NT2/D1 (cell line): ENCODE measurements at regions not wholly inside any gene's neighbourhood (a gene's known extent, or its start where the extent isn't known, plus 50 kb on each side); places are given as distances from the start of the nearest gene placed in this dataset.

Experiments used
- DNase-seq: peaks from one replicate; pipeline ENCODE4 v3.0.0-alpha.2; 2011; ENCODE audit warnings: low read depth, low spot score
- H3K27me3 ChIP-seq: 2 replicates; pipeline ENCODE4 v1.6.0; 2011; ENCODE audit warnings: mild to moderate bottlenecking; ENCODE audit not compliant: insufficient read length, insufficient read depth
- H3K36me3 ChIP-seq: 2 replicates; pipeline ENCODE4 v1.6.1; 2011; ENCODE audit warnings: mild to moderate bottlenecking, low read length, mixed read lengths; ENCODE audit not compliant: insufficient read depth, insufficient read length
- H3K4me1 ChIP-seq: 2 replicates; pipeline ENCODE4 v1.5.1; 2011; ENCODE audit not compliant: insufficient read depth, insufficient read length
- H3K4me3 ChIP-seq: 2 replicates; pipeline ENCODE4 v1.5.1; 2011; ENCODE audit warnings: low read depth; ENCODE audit not compliant: insufficient read length
- H3K9ac ChIP-seq: 2 replicates; pipeline ENCODE4 v1.6.0; 2011; ENCODE audit warnings: low read depth; ENCODE audit not compliant: insufficient read length
- H3K9me3 ChIP-seq: 2 replicates; pipeline ENCODE4 v1.5.1; 2011; ENCODE audit warnings: mild to moderate bottlenecking, low read length; ENCODE audit not compliant: insufficient read depth
- SUZ12 ChIP-seq: IDR thresholded peaks from 2 replicates; pipeline ENCODE4 v1.6.1; 2011; ENCODE audit not compliant: insufficient read length, insufficient read depth; ENCODE audit errors: extremely low read depth
- YY1 ChIP-seq: IDR thresholded peaks from 2 replicates; pipeline ENCODE4 v1.6.1; 2011; ENCODE audit not compliant: insufficient read length, insufficient read depth
- ZNF274 ChIP-seq: IDR thresholded peaks from 2 replicates; pipeline ENCODE4 v1.6.1; 2011; ENCODE audit warnings: mild to moderate bottlenecking, low read depth, low read length

GRCh38 chr5:82922086-82922734 is 155.0 kb downstream of the TMEM167A start:
- no peaks in the 10 kb centered on the region for H3K9me3 ChIP-seq
- TF ChIP-seq ZNF274 (no peak), SUZ12 (no peak), YY1 (no peak)
- no peaks in the 10 kb centered on the region for H3K27me3 ChIP-seq
- no peaks in the 10 kb centered on the region for H3K36me3 ChIP-seq
- H3K4me1 ChIP-seq: no peaks in the 10 kb centered on the region
- H3K4me3 ChIP-seq: no peak overlapping the region
- no peak overlapping the region for H3K9ac ChIP-seq
- DNase-seq: no peak

- Histone ChIP-seq H3K4me3 (no peak overlapping the region), H3K9ac (no peak overlapping the region), H3K27me3 (no peaks in the 10 kb centered on the region), H3K36me3 (no peaks in the 10 kb centered on the region), H3K4me1 (no peaks in the 10 kb centered on the region), H3K9me3 (peaks cover 14% of the 10 kb centered on the region)
- TF ChIP-seq YY1: no peak
- no peak for TF ChIP-seq ZNF274
- TF ChIP-seq SUZ12: no peak
- DNase-seq: no peak
Observed at GRCh38 chr5:82918311-82919031, 158.7 kb downstream of the TMEM167A start.

DNA sequence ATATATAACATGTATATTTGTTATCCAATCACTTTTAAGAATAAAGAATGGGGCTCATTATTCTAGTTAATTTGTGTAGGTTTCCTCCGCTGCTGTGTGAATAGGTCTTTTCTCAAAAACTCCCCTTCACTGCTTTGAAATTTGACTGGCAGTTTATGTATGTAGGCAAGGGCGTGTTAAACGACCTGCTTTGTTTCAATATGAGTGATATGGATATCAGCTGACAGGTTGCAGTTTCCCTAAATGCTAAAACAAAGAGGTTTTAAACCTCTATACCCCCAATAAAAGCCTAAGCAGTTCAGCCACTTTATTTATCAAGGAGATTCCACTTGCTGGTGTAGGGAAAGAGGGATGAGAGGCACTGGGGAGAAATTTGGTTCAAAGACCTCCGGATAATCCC is 159.6 kb downstream of the TMEM167A start:
- DNase-seq: no peak
- TF ChIP-seq SUZ12 (no peak), YY1 (no peak), ZNF274 (no peak)
- H3K27me3 ChIP-seq: no peaks in the 10 kb centered on the region

GRCh38 chr5:82913971-82914370 is 163.2 kb downstream of the TMEM167A start:
- no peak for DNase-seq
- Histone ChIP-seq H3K36me3 (no peaks in the 10 kb centered on the region), H3K4me1 (no peaks in the 10 kb centered on the region), H3K4me3 (no peak overlapping the region), H3K27me3 (no peaks in the 10 kb centered on the region), H3K9ac (no peak overlapping the region), H3K9me3 (peaks cover 14% of the 10 kb centered on the region)
- TF ChIP-seq ZNF274 (no peak), SUZ12 (no peak), YY1 (no peak)

More for the DNA sequence above, 159.6 kb downstream of the TMEM167A start:
- H3K36me3 ChIP-seq: no peaks in the 10 kb centered on the region
- peaks cover 14% of the 10 kb centered on the region for H3K9me3 ChIP-seq
- no peak overlapping the region for H3K4me3 ChIP-seq
- H3K9ac ChIP-seq: no peak overlapping the region
- no peaks in the 10 kb centered on the region for H3K4me1 ChIP-seq

- Histone ChIP-seq H3K9me3 (peaks cover 14% of the 10 kb centered on the region), H3K4me3 (no peak overlapping the region), H3K36me3 (no peaks in the 10 kb centered on the region), H3K4me1 (no peaks in the 10 kb centered on the region), H3K27me3 (no peaks in the 10 kb centered on the region), H3K9ac (no peak overlapping the region)
- DNase-seq: no peak
- no peak for TF ChIP-seq SUZ12
- no peak for TF ChIP-seq ZNF274
- TF ChIP-seq YY1: no peak
Observed at GRCh38 chr5:82912462-82912861, 164.7 kb downstream of the TMEM167A start.

DNA sequence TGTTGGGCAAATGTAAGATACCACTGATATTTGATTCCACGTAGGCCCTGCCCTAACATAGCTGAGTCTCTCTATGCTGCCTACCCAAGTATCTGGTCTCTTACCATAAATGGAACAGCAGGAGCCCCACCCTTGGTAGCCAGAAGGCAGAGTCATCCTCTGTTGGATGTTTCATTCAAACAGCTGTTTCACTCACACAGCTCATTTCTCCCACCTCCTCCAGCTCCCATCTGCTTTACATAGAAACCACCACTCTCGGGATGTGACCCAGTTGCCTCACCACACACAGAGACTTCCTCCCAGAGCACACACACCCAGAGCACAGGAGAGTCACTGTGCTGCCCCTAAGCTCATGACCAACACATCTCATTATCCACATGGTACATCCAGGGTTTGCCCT is 165.3 kb downstream of the TMEM167A start:
- Histone ChIP-seq H3K36me3 (no peaks in the 10 kb centered on the region), H3K27me3 (no peaks in the 10 kb centered on the region), H3K9ac (no peak overlapping the region), H3K4me1 (no peaks in the 10 kb centered on the region), H3K4me3 (no peak overlapping the region), H3K9me3 (peaks cover 12% of the 10 kb centered on the region)
- DNase-seq: no peak
- no peak for TF ChIP-seq ZNF274
- TF ChIP-seq YY1: no peak
- TF ChIP-seq SUZ12: no peak

DNA sequence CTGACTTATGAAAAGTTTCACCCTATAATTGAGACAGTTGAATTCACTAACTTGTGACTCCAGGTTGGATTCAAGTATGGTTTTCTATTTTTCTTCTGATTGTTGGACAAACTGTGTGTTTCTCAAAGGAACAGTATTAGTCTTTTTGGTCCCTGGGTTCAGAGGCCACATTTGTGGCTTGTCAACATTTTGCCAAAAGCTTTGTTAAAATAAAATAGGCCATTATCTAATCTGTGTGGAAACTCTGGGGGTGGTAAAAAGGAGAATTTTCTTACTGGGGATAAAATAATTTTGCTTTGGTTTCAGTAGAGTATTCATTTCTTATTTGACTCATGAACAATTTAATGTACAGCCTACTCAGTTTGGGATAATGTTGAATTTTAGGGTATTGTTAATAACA is 166.3 kb downstream of the TMEM167A start:
- TF ChIP-seq YY1 (no peak), SUZ12 (no peak), ZNF274 (no peak)
- Histone ChIP-seq H3K27me3 (no peaks in the 10 kb centered on the region), H3K9me3 (peaks cover 8% of the 10 kb centered on the region; the same call in 1 of the 2 replicates), H3K4me3 (no peak overlapping the region), H3K9ac (no peak overlapping the region), H3K4me1 (no peaks in the 10 kb centered on the region), H3K36me3 (no peaks in the 10 kb centered on the region)
- DNase-seq: no peak
